ENCODE measurements at regions not wholly inside any gene's neighbourhood (a gene's known extent, or its start where the extent isn't known, plus 50 kb on each side); places are given as distances from the start of the nearest gene placed in this dataset.

DNA sequence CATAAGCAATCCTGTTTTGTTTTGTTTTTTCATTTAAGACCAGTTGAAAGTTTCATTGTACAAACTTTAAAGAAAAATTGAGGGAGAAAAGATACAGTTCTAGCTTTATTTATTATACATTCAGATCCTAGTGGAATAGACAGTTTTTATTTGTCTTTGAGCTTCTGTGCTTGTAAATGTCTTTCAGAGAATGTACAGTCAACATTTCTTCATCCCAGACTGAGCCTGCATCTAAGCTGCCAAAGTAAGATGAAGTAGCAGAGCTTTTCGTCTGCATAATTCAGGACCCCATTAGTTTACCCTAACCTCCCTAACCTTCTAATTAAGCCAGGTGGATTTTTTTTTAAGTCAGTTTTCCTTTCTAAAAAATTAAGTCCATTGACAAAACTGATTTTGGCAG, 516.7 kb upstream of the HTR2A start:
- H3K36me3 ChIP-seq (replicated peaks; ENCODE audit: insufficient read depth, low read depth), result no peaks in the 10 kb centered on the region
- no peaks in the 10 kb centered on the region for H3K79me2 ChIP-seq
- TF ChIP-seq, protein P1, sequence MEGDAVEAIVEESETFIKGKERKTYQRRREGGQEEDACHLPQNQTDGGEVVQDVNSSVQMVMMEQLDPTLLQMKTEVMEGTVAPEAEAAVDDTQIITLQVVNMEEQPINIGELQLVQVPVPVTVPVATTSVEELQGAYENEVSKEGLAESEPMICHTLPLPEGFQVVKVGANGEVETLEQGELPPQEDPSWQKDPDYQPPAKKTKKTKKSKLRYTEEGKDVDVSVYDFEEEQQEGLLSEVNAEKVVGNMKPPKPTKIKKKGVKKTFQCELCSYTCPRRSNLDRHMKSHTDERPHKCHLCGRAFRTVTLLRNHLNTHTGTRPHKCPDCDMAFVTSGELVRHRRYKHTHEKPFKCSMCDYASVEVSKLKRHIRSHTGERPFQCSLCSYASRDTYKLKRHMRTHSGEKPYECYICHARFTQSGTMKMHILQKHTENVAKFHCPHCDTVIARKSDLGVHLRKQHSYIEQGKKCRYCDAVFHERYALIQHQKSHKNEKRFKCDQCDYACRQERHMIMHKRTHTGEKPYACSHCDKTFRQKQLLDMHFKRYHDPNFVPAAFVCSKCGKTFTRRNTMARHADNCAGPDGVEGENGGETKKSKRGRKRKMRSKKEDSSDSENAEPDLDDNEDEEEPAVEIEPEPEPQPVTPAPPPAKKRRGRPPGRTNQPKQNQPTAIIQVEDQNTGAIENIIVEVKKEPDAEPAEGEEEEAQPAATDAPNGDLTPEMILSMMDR (IDR thresholded peaks at IDR 0.05; ENCODE audit: poor library complexity), result no peak
- no peak for TF ChIP-seq EZH2phosphoT487 (IDR thresholded peaks at IDR 0.05; ENCODE audit: low read depth, severe bottlenecking, unreplicated experiment)
- TF ChIP-seq EZH2 (IDR thresholded peaks at IDR 0.05; ENCODE audit: borderline replicate concordance), result no peak
- 36% methylated on average over 1 of the region's 1 CpG for WGBS (ENCODE audit: low lambda C conversion rate, missing lambda C conversion rate)
- no peak for DNase-seq (ENCODE audit: low spot score)
- H3K9me2 ChIP-seq (replicated peaks; ENCODE audit: insufficient read depth), result no peaks in the 10 kb centered on the region
- no peaks in the 10 kb centered on the region for H3K9me3 ChIP-seq (ENCODE audit: low read depth)
- no peak overlapping the region for H3K27ac ChIP-seq
- no peak overlapping the region for H3K4me2 ChIP-seq
- H2AFZ ChIP-seq, result no peak overlapping the region
- no peaks in the 10 kb centered on the region for H3K27me3 ChIP-seq
- H3K4me3 ChIP-seq, result no peak overlapping the region
- no peaks in the 10 kb centered on the region for H3K4me1 ChIP-seq (ENCODE audit: insufficient read depth)
- no peaks in the 10 kb centered on the region for H4K20me1 ChIP-seq (ENCODE audit: insufficient read depth, poor library complexity, severe bottlenecking)

DNA sequence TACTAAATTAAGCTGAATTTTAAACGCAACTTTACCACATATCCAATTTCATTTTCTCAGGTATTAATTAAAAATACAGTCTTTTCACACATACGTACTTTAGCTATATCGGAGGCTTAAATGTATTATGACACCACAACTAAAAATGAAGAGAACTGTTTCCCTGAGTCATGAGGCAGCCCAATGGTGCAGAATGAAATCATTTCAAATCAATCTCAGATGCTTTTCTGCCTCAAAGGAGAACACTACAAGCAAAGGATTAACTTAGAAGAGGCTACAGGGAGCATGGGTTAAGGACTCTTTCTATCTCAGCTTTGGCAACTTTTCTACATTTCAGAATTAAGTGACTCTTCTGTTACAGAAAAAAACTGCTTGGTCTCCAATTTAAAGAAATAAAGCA, 516.3 kb upstream of the HTR2A start:
- WGBS (ENCODE audit: low lambda C conversion rate, missing lambda C conversion rate), result 47% methylated on average over 3 of the region's 3 CpGs

DNA sequence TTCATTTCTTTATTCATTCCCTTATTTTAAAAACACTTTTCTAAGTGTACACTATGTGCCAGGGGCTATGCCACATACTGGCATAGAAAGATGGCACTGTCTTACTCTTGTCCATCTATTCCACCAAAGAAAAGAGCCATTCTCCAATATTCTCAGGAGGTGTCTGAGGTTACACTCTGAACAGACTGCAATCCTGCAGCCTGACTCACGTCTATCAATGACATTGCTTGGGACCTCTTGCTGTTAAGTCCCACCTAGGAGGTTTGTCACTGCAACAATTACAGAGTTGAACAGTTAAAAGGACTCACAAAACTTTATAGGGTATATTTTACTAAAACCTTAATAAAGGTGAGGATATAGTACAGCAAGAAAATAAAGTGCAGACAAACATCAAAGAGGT, 512.9 kb upstream of the HTR2A start:
- peak; percentile 23 for DNase-seq (ENCODE audit: low spot score)
- Histone ChIP-seq H3K27ac (peak overlapping the region; percentile 71), H4K20me1 (ENCODE audit: insufficient read depth, poor library complexity, severe bottlenecking) (no peaks in the 10 kb centered on the region), H2AFZ (no peak overlapping the region), H3K4me1 (ENCODE audit: insufficient read depth) (no peaks in the 10 kb centered on the region), H3K27me3 (no peaks in the 10 kb centered on the region), H3K9me2 (replicated peaks; ENCODE audit: insufficient read depth) (no peaks in the 10 kb centered on the region), H3K4me3 (no peak overlapping the region), H3K36me3 (replicated peaks; ENCODE audit: insufficient read depth, low read depth) (no peaks in the 10 kb centered on the region), H3K4me2 (peak overlapping the region; percentile 34), H3K9me3 (ENCODE audit: low read depth) (no peaks in the 10 kb centered on the region), H3K79me2 (no peaks in the 10 kb centered on the region)
- 52% methylated on average over 1 of the region's 1 CpG for whole genome bisulfite sequencing (ENCODE audit: low lambda C conversion rate, missing lambda C conversion rate)
- TF ChIP-seq EZH2phosphoT487 (IDR thresholded peaks at IDR 0.05; ENCODE audit: low read depth, severe bottlenecking, unreplicated experiment), result no peak
- TF ChIP-seq, protein P1 (IDR thresholded peaks at IDR 0.05; ENCODE audit: poor library complexity), result no peak
- no peak for TF ChIP-seq EZH2 (IDR thresholded peaks at IDR 0.05; ENCODE audit: borderline replicate concordance)

More for the DNA sequence above, 516.3 kb upstream of the HTR2A start:
- Histone ChIP-seq H4K20me1 (ENCODE audit: insufficient read depth, poor library complexity, severe bottlenecking) (no peaks in the 10 kb centered on the region), H3K4me3 (no peak overlapping the region), H3K79me2 (no peaks in the 10 kb centered on the region), H3K36me3 (replicated peaks; ENCODE audit: insufficient read depth, low read depth) (no peaks in the 10 kb centered on the region), H3K4me1 (ENCODE audit: insufficient read depth) (no peaks in the 10 kb centered on the region), H2AFZ (no peak overlapping the region), H3K9me2 (replicated peaks; ENCODE audit: insufficient read depth) (no peaks in the 10 kb centered on the region), H3K9me3 (ENCODE audit: low read depth) (no peaks in the 10 kb centered on the region), H3K27ac (no peak overlapping the region), H3K27me3 (no peaks in the 10 kb centered on the region), H3K4me2 (no peak overlapping the region)
- TF ChIP-seq EZH2 (IDR thresholded peaks at IDR 0.05; ENCODE audit: borderline replicate concordance), result no peak
- TF ChIP-seq EZH2phosphoT487 (IDR thresholded peaks at IDR 0.05; ENCODE audit: low read depth, severe bottlenecking, unreplicated experiment), result no peak
- TF ChIP-seq, protein P1 (IDR thresholded peaks at IDR 0.05; ENCODE audit: poor library complexity), result no peak
- no peak for DNase-seq (ENCODE audit: low spot score)

Data from hepatocyte (in vitro differentiated cells).